HG03378 (cell line): ENCODE measurements at regions not wholly inside any gene's neighbourhood (a gene's known extent, or its start where the extent isn't known, plus 50 kb on each side); places are given as distances from the start of the nearest gene placed in this dataset.
"Not testable (repeated sequence)": the region's sequence is repeated elsewhere in the genome, so short reads cannot be mapped to it uniquely, and the experiment has no call there.

Experiments
- ATAC-seq: cut with Tn5 transposase; IDR thresholded peaks from one replicate; pipeline ENCODE4 v1.9.1; 2021; ENCODE audit warnings: mild to moderate bottlenecking, moderate library complexity; ENCODE audit not compliant: unreplicated experiment

- no peak for ATAC-seq
Observed at GRCh38 chr6:15748341-15748740, 85.5 kb upstream of the DTNBP1 start.

- ATAC-seq, result no peak
Observed at GRCh38 chr6:15747354-15747883, 84.6 kb upstream of the DTNBP1 start.

GRCh38 chr6:15745781-15746180 is 83.0 kb upstream of the DTNBP1 start:
- ATAC-seq, result no peak

GRCh38 chr6:15744818-15745402 is 82.1 kb upstream of the DTNBP1 start:
- ATAC-seq, result no peak

GRCh38 chr6:15742013-15742412 is 79.2 kb upstream of the DTNBP1 start:
- ATAC-seq, result not testable (repeated sequence)

DNA sequence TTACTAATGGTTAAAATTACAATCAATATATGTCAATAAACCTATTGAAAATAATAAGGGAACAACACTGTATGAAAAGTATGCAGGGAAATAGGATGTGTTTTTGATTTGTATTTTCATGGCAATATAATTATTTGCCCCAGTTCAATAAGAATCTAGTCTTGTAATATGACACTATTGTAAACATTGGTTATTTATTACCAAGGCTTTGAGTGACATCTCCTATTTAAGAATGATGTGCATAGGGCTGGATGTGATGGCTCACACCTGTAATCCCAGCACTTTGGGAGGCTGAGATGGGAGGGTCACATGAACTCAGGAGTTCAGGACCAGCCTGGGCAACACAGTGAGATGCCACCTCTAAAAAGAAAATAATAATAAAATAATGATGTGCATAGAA is 78.6 kb upstream of the DTNBP1 start:
- ATAC-seq, result no peak

DNA sequence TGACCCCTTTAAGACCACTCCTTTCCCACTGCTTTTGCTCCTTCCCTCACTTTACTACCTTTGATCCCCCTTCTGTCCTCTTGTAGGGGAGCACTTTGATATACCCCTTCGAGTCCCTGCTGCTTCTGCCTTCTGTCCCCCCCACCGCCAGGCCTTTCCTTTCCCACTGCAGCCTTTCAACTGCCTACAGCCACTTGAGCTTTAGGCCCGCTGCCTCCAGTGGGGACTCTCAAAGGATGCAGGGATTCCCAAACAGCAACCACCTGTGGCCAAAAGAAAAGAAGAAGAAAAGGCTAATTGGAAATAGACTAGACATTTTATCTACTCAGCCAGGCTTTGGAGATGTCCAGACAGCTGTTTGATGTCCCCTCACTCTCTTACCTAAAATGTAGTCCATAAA is 77.0 kb upstream of the DTNBP1 start:
- no peak for ATAC-seq

- no peak for ATAC-seq
Observed at GRCh38 chr6:15739353-15739752, 76.5 kb upstream of the DTNBP1 start.

DNA sequence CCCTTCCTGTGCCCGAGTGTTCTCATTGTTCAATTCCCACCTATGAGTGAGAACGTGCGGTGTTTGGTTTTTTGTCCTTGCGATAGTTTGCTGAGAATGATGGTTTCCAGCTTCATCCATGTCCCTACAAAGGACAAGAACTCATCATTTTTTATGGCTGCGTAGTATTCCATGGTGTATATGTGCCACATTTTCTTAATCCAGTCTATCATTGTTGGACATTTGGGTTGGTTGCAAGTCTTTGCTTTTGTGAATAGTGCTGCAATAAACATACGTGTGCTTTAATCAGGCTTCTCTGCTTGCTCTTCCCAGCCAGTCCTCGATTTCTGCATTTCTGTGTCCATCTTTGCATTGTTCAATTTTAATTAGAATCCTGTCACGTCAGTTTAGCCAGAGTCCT is 75.4 kb upstream of the DTNBP1 start:
- ATAC-seq, result not testable (repeated sequence)

DNA sequence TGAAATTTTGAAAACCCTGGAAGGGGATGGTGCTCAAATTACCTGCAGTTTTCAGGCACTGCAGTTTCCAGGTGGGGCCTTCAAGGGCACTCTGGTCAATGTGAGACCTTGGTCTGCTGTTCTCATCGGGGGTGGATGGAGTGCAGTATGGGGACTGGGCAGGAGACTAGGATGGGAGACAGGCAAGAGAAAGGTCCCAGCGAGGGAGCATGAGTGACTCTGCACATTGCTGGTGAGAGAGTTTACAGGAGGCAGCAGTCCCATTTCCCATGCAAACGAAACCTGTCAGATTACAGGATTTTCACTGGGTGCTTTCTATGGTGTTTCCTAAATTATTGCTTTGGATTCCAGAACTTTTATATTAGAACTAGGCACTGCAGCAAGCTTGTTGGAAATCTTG is 73.5 kb upstream of the DTNBP1 start:
- ATAC-seq, result no peak

DNA sequence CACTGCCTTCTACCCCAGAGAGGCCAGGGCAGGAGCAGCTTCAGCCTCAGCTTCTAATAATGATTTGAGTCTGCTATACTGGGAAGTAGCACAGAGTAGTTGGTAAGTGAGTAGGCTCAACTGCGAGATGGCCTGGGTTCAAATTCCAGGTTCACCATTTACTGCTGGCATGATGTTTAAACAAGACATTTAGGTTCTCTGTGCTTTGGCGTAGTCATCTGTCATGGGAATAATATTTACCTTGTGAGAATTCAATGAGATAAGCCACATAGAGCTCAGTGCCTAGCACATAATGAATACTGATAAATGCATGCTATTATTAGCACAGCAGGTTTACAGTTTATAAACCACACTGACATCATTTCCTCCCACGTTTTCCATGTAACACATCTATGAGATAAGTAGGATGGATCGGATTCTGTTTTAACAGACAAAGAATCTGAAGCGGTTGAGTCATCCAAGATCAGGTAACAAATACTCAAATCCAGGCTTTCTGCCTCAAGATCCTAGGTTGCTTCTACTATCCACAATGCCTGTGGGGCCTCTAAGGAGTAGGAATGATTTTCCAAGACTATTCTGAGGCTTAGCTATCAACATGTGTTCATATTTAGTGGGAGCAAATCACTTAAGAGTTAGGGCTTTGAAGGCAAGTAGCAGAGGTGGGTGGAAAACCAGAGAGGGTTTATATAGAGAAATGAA is 72.9 kb upstream of the DTNBP1 start:
- ATAC-seq, result no peak

DNA sequence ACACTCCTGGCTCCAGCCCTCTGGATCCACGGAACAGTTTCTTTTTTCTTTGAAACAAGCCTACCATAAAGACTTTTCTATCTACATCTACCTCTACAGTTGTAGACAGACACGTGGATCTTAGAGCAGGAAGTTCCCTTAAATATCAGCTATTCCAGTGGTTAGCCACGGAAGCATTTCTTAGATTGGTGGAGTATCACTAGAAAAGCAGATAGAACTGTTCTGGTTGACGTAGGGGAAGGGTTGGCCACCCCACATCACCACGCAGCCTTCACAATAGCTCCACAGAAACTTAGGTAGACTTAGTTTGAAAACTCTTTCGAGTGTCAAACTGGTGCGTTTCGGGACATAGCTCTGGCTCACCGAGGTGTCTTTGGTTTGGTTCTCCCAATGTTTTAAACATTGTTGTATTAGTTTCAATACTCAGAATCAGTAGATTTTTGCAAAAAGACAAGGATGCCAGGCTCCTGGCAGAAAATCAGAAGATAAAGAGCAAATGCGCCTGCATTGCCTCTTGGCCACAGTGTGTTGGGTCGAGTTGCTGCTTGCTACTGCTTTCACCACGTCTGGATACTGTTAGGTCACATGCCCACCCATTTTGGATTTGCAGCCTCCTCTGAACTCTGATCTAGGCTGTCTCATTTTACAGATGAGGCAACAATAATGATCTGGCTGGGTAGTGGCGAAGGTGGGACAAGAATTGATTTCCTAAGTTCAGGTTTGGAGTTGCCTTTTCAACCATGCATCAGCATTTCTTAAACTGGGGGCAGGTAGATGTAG is 71.5 kb upstream of the DTNBP1 start:
- no peak for ATAC-seq

DNA sequence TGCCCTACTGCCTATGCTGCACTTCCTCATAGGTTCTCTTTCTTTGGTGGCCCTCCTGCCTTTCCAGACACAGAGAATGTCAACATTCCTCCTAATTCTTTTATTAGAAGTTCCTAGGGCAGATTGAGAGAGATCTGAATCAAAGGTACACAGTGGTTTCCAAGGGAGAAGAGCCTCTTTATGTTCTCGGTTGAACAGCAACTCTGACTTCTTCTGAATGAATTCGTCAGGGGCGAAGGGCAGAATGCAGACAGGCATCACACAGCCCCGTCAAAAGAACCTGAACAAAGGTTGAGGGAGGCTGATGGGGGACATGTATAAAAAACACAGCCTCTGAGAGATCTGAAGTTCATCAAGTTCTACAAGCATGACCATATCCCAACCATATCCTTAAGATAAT is 68.1 kb upstream of the DTNBP1 start:
- no peak for ATAC-seq

GRCh38 chr6:15730442-15730841 is 67.6 kb upstream of the DTNBP1 start:
- no peak for ATAC-seq

DNA sequence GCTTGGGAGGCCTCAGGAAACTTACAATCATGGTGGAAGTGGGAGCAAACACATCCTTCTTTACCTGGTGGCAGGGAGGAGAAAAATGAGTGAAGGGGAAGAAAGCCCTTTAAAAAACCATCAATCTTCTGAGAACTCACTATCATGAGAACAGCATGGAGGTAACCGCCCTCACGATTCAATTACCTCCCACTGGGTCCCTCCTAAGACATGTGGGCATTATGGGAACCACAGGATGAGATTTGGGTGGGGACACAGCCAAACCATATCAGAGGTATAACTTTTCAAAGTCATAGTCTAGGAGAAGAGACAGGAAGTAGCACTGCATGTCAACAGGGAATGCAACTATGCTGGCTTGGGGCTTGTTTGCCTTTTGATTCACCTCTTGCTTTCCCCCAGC is 59.9 kb upstream of the DTNBP1 start:
- ATAC-seq, result no peak

DNA sequence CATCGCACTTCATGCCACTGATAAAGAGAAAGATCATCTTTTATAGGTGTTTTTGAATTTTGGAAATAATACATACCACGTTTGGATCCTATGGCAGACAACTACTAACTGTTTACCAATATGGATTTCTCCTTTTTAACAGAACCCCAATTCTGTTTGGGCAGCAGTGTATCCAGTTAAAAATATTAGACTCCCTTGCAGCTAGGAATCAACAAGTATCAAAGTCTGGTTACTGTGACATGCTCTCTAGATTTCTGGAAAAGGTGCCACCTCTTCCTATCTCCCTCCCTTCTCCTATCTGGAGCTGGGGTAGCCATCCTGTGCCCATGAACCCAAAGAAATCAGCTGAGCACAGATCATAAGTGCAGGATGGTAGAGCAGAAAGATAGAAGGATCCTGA is 54.1 kb upstream of the DTNBP1 start:
- ATAC-seq, result no peak

DNA sequence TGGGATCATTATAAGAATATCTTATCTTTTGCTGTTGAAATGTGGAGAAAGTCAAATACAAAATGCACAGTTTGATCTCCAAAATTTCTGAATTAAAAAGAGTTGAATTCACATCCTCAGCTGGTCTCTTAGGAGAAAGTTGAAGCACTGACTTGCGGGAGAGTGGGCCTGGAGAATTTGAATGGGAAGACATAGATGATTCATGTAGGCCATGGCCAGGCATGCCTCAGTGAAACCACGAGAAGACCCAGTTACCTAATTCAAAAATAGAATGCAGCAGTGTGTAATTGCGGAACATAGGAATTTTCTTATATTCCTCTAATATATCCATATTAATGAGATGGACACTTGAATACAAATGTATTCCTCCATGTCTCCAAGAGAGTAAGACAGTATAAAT is 53.0 kb upstream of the DTNBP1 start:
- ATAC-seq, result no peak

DNA sequence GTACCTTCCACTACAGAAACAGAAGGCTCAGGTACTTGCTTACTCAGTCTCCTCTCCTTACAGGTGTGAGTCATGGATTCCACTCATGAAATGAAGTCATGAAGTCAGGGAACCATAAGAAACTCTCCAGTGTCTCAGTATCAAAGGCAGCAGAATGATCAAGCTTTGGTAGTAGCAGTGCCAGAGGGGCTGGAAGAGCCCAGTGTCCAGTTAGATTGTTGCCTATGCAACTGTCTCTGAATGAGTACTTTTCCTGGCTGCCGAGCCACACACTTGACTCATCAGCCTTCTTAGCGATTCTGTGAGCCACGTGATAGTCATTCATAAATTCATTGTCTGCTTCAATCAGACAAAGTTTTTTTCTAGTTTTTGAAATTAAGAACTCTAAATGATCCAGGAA is 52.2 kb upstream of the DTNBP1 start:
- ATAC-seq, result no peak

- ATAC-seq, result no peak
Observed at GRCh38 chr6:15714658-15715057, 51.8 kb upstream of the DTNBP1 start.

- no peak for ATAC-seq
Observed at GRCh38 chr6:15713325-15713724, 50.5 kb upstream of the DTNBP1 start.

DNA sequence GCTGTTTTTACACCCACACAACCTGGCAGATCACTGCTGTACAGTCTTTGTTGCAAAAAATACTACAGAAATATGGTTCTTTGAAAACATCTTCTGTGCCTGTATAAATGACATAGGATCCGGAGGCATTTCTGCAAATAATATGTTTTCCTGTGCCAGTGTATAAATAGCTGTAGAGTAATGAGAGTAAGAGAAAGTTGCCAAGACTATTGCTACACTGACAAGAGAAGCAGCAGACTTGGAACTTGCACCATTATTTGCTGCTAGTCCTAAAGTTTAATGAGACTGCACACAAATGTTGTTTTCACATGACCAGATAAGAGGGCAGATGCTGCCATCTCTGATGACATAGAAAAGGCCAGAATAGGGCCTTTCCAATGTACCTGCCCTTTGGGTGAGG is 50.0 kb upstream of the DTNBP1 start:
- ATAC-seq, result no peak
